ENCODE measurements at regions not wholly inside any gene's neighbourhood (a gene's known extent, or its start where the extent isn't known, plus 50 kb on each side); places are given as distances from the start of the nearest gene placed in this dataset.

GRCh38 chr4:46648088-46648744 is 258.3 kb upstream of the GABRA2 start:
- no peaks in the 10 kb centered on the region for H3K9me3 ChIP-seq (ENCODE audit: control insufficient read depth, low read depth, low read length)
- no peak overlapping the region for H3K4ac ChIP-seq (ENCODE audit: low read depth, low read length)
- H2BK12ac ChIP-seq (ENCODE audit: insufficient read length, low read depth, low read length) = no peak overlapping the region
- H2BK120ac ChIP-seq (ENCODE audit: low read depth, low read length, poor library complexity, severe bottlenecking) = no peak overlapping the region
- H3K4me2 ChIP-seq (ENCODE audit: insufficient read depth, insufficient read length, low read length) = no peak overlapping the region
- no peak overlapping the region for H3K14ac ChIP-seq (ENCODE audit: insufficient read depth, low read length)
- no peak overlapping the region for H4K5ac ChIP-seq (ENCODE audit: insufficient read length, low read depth, low read length)
- no peak overlapping the region for H3T11ph ChIP-seq (ENCODE audit: low read length)
- no peaks in the 10 kb centered on the region for H3K79me1 ChIP-seq (ENCODE audit: insufficient read depth, low read depth, low read length, poor library complexity, severe bottlenecking)
- Mint-ChIP-seq H3K4me3 (no peak overlapping the region), H3K36me3 (ENCODE audit: insufficient read depth in 1 of 3, low read depth in 3 of 3) (peaks cover 0 to 9% (median under 1%) of the 10 kb centered on the region in 3 experiments; a peak in 4 of 7 replicates), H3K27ac (no peak overlapping the region), H3K9me3 (peaks cover 7 to 8% of the 10 kb centered on the region in 2 experiments), H3K27me3 (ENCODE audit: low read depth) (no peaks in the 10 kb centered on the region), H3K4me1 (peaks cover 0 to 3% of the 10 kb centered on the region in 2 experiments; a peak in 2 of 4 replicates)
- no peak overlapping the region for H3K9ac ChIP-seq (ENCODE audit: extremely low read depth, insufficient read length, low read length)
- peaks cover 2% of the 10 kb centered on the region for H4K20me1 ChIP-seq (ENCODE audit: control insufficient read depth, insufficient read depth, insufficient read length)
- no peaks in the 10 kb centered on the region for H3K4me1 ChIP-seq (ENCODE audit: insufficient read depth, low read length)
- H2BK5ac ChIP-seq (ENCODE audit: insufficient read length, low read length) = no peak overlapping the region
- no peak overlapping the region for H3K27ac ChIP-seq (ENCODE audit: insufficient read length, low read depth, low read length)
- TF ChIP-seq CTCF (conservative IDR thresholded peaks at IDR 0.05) = peak; percentile 93
- peak overlapping the region; percentile 82 for H2AFZ ChIP-seq (ENCODE audit: low read length)
- WGBS (ENCODE audit: extremely low coverage, insufficient read length, low lambda C conversion rate) = no CpG with 5 or more reads among the region's 2 CpGs
- no peaks in the 10 kb centered on the region for H3K79me2 ChIP-seq (ENCODE audit: insufficient read depth, low read length)
- H4K91ac ChIP-seq (ENCODE audit: insufficient read length, low read depth, low read length) = no peak overlapping the region
- no peak overlapping the region for H3K23ac ChIP-seq (ENCODE audit: insufficient read length, low read depth, low read length)
- no peak overlapping the region for H3K56ac ChIP-seq (ENCODE audit: insufficient read length, low read depth, low read length)
- peak overlapping the region; percentile 10 for H4K8ac ChIP-seq (replicated peaks; ENCODE audit: insufficient read length, low read depth, low read length)
- no peak overlapping the region for H3K18ac ChIP-seq (ENCODE audit: insufficient read length, low read depth, low read length)
- H3K23me2 ChIP-seq (ENCODE audit: insufficient read length, low read depth, low read length, poor library complexity, severe bottlenecking) = no peaks in the 10 kb centered on the region
- H3K27me3 ChIP-seq (ENCODE audit: insufficient read depth, low read length) = no peaks in the 10 kb centered on the region
- DNase-seq = peak; percentile 84
- H2BK20ac ChIP-seq (ENCODE audit: low read depth, low read length, poor library complexity, severe bottlenecking) = no peak overlapping the region
- no peak overlapping the region for H2AK5ac ChIP-seq (ENCODE audit: insufficient read length, low read length)
- no peak overlapping the region for H2BK15ac ChIP-seq (ENCODE audit: low read depth, low read length)
